GM12892 (cell line): ENCODE measurements at regions not wholly inside any gene's neighbourhood (a gene's known extent, or its start where the extent isn't known, plus 50 kb on each side); places are given as distances from the start of the nearest gene placed in this dataset.

Source experiments
- POLR2A ChIP-seq: IDR thresholded peaks from 2 replicates; pipeline ENCODE4 v1.6.1; 2011; ENCODE audit warnings: low read depth, low read length, control low read depth
- TAF1 ChIP-seq: IDR thresholded peaks from 2 replicates; pipeline ENCODE4 v1.6.1; 2011; ENCODE audit warnings: low read depth, mild to moderate bottlenecking, control low read depth, low read length, borderline replicate concordance

- no peak for TF ChIP-seq POLR2A
- no peak for TF ChIP-seq TAF1
Observed at GRCh38 chr7:18208921-18209320, 181.3 kb upstream of the PRPS1L1 start.
